Thyroid gland (tissue), 4 donors: ENCODE measurements at regions not wholly inside any gene's neighbourhood (a gene's known extent, or its start where the extent isn't known, plus 50 kb on each side); places are given as distances from the start of the nearest gene placed in this dataset.

Experiments
- CTCF ChIP-seq, 6 experiments: fragments of 200-600 bp in 3 of 6; fragments of 450-650 bp in 3 of 6; sonication (generic) in 3 of 6; IDR thresholded peaks; one replicate each; pipeline ENCODE4 v1.5.1; 2016 to 2019; ENCODE audit warnings: antibody characterized with exemption in 6 of 6, mild to moderate bottlenecking in 2 of 6, inconsistent platforms in 1 of 6, moderate library complexity in 1 of 6
- POLR2A ChIP-seq, 2 donors: fragments of 450-650 bp; IDR thresholded peaks; one replicate each; pipeline ENCODE4 v1.6.1; 2017; ENCODE audit warnings: antibody characterized with exemption in 2 of 2, mild to moderate bottlenecking in 2 of 2, moderate library complexity in 1 of 2

GRCh38 chr3:150096700-150097587, 126.2 kb upstream of the PFN2 start:
- TF ChIP-seq CTCF (IDR thresholded peaks at IDR 0.05) (no peak), POLR2A (IDR thresholded peaks at IDR 0.05) (no peak)
